ENCODE measurements at regions not wholly inside any gene's neighbourhood (a gene's known extent, or its start where the extent isn't known, plus 50 kb on each side); places are given as distances from the start of the nearest gene placed in this dataset.

DNA sequence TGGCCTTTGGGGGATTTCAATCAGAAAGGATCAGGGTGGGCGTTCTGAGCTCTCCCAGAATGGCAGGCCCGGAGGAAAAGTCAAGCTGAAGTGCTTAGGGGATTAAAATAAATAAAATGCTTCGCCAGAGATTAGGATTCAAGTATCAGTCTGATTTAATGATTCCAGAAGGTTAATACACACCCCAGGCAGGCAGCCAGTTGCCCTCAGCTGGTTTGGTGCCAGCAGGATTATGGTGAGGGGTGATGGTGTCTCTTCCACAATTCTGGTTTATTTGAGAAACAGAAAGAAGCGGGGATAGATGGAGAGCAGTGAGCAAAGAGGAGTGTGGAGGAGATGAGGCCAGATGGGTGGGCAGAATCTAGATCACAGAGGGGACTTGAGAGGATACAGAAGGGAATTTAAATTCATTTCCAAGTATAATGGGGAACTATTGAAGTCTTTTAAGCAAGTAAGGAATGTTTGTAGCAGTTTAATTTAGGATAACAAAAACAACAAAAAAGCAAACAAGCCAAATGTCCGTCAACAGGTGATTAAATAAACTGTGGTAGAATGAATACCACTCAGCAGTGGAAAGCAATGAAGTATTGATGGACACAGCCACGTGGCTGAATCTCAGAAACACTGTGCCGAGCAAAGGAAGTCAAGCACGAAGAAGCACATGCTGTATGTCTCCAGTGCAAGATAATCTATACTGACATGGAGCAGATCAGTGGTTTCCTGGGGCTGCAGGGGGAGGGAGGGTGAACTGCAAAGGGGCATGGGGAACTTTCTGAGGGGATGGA lies 297.7 kb downstream of the MSX2 start:
- H3K4me3 ChIP-seq (ENCODE audit: low read length) = no peak overlapping the region
- no peak for DNase-seq (ENCODE audit: low read depth)
- TF ChIP-seq, protein P1, sequence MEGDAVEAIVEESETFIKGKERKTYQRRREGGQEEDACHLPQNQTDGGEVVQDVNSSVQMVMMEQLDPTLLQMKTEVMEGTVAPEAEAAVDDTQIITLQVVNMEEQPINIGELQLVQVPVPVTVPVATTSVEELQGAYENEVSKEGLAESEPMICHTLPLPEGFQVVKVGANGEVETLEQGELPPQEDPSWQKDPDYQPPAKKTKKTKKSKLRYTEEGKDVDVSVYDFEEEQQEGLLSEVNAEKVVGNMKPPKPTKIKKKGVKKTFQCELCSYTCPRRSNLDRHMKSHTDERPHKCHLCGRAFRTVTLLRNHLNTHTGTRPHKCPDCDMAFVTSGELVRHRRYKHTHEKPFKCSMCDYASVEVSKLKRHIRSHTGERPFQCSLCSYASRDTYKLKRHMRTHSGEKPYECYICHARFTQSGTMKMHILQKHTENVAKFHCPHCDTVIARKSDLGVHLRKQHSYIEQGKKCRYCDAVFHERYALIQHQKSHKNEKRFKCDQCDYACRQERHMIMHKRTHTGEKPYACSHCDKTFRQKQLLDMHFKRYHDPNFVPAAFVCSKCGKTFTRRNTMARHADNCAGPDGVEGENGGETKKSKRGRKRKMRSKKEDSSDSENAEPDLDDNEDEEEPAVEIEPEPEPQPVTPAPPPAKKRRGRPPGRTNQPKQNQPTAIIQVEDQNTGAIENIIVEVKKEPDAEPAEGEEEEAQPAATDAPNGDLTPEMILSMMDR (conservative IDR thresholded peaks at IDR 0.05; ENCODE audit: low read length) = no peak

DNA sequence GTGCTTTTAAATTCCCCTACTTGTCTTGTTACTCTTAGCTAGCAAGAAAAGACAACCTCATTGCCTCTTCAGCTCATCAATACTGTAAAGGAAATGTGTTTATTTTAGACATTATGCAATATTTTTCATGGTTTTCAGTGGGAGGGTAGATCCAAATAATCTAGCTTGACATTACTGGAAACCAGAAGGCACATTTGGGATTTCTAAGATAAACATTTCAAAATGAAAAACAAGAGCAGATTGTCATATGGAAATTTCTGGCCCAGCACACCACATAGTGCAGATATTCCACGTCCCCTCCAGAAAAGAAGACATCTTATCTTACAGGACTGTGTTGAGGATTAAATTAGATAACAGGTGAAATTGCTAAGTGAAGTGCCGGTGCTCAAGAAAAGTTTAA lies 296.9 kb downstream of the MSX2 start:
- no peak overlapping the region for H3K4me3 ChIP-seq (ENCODE audit: low read length)
- TF ChIP-seq, protein P1 (conservative IDR thresholded peaks at IDR 0.05; ENCODE audit: low read length) = no peak
- no peak for DNase-seq (ENCODE audit: low read depth)

DNA sequence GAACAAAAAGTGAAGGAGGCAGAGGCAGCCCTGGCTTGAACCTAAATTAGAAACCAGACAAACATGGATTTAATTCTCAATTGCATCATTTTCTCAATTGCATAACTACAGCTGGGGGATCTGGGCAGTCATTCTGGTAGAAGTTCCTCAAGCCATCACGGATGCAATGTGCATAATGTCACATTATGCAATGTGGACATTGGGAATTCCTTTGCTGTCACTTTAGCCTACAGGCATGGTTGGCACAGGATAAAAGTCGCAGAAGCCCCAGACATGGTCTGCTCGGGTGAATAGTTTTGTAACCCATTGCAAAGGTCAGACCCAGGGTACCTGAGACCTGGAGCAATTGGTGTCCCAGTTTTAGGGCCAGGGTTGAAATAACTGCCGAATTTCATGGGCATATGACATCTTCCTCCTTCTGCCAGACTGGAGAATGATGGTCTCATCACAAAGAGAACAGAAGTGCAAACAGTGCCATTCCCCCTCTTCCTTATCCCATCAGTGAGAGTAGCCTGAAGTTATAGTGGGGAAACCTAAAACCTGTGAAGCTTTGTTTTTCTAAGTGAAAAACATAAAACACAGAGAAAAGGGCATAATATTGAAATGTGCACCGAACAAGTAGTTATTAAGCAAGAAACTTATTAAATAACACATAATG lies 290.8 kb downstream of the MSX2 start:
- DNase-seq (ENCODE audit: low read depth) = no peak
- TF ChIP-seq, protein P1 (conservative IDR thresholded peaks at IDR 0.05; ENCODE audit: low read length) = no peak
- H3K4me3 ChIP-seq (ENCODE audit: low read length) = no peak overlapping the region

DNA sequence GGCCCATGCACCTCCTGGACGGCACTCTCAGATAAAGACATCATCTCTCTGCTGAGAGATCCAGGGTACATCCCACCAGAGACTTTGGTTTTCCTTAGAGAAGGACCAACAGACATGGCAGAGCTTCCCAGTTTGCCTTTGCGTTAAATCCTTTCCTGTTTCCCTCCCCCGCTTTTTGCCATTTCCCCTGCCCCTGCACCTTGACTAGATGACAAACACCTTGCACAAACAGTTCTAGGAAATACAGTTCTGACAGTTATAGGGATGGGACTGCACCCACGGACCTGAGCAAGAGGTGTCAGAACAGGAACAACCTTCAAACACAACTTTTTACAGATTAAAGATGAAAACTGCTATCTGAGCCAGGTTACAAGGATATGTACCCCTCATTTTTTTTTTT lies 288.9 kb downstream of the MSX2 start:
- H3K4me3 ChIP-seq (ENCODE audit: low read length) = no peak overlapping the region
- DNase-seq (ENCODE audit: low read depth) = no peak
- TF ChIP-seq, protein P1 (conservative IDR thresholded peaks at IDR 0.05; ENCODE audit: low read length) = no peak

DNA sequence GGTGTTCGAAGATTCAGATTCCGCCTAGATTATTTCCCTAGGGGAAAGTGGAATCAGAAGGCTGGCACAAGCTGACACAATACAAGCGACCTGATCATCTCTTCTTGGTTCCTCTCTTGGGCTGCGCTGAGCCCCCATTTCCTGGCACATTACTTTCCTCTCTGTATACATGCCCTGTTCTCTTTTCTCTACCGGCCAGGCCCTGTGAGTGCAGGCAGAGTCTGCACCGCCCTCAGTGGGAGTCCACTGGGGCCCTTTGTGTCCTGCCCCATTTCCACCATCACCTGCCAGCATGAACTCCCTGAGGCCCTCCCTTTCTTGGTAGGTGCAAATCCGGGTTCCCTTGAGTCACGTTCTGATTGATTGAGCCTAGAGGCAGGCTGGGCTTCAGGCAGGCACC lies 287.9 kb downstream of the MSX2 start:
- no peak overlapping the region for H3K4me3 ChIP-seq (ENCODE audit: low read length)
- TF ChIP-seq, protein P1 (conservative IDR thresholded peaks at IDR 0.05; ENCODE audit: low read length) = no peak

DNA sequence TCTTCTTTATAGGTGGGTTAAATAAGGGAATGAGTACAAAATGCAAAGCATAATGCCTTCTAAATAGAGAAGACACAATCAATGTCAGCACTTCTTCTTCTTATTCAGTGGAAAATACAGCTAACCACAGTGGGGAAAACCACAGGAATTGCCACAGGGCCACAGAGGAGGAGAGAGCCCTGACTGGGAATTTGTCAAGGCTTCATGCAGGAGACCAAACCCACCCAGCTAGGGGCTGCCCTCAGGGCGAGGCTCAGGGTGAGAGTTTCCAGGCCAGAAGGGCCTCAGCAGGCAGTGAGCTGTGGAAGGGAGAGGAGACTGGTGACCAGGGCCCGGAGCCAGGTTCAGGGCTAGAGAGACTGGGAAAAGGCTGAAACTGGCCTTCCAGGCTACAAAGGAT lies 279.1 kb downstream of the MSX2 start:
- TF ChIP-seq, protein P1 (conservative IDR thresholded peaks at IDR 0.05; ENCODE audit: low read length) = no peak
- no peak overlapping the region for H3K4me3 ChIP-seq (ENCODE audit: low read length)
- DNase-seq (ENCODE audit: low read depth) = no peak

More for the DNA sequence above, 287.9 kb downstream of the MSX2 start:
- no peak for DNase-seq (ENCODE audit: low read depth)
